KMS-11 (cell line): ENCODE measurements at regions not wholly inside any gene's neighbourhood (a gene's known extent, or its start where the extent isn't known, plus 50 kb on each side); places are given as distances from the start of the nearest gene placed in this dataset.

ENCODE experiments used
- H2AFZ ChIP-seq: fragments of 200-600 bp; sonication (generic); 2 replicates; pipeline ENCODE4 v1.6.1; 2016; ENCODE audit warnings: antibody characterized with exemption, mixed run types, low read depth
- H3K27ac ChIP-seq: fragments of 200-600 bp; sonication (generic); 2 replicates; pipeline ENCODE4 v1.6.1; 2016; ENCODE audit warnings: mild to moderate bottlenecking, mixed run types
- H3K27me3 ChIP-seq: fragments of 200-600 bp; sonication (generic); 2 replicates; pipeline ENCODE4 v1.6.1; 2017; ENCODE audit warnings: mild to moderate bottlenecking, low read depth, mixed run types, moderate library complexity; ENCODE audit not compliant: insufficient read depth
- H3K36me3 ChIP-seq: fragments of 200-600 bp; sonication (generic); 2 replicates; pipeline ENCODE4 v1.6.1; 2017; ENCODE audit warnings: mild to moderate bottlenecking, mixed run types; ENCODE audit not compliant: insufficient read depth
- H3K4me1 ChIP-seq: fragments of 200-600 bp; sonication (generic); 2 replicates; pipeline ENCODE4 v1.6.1; 2016; ENCODE audit warnings: mild to moderate bottlenecking, low read depth, mixed run types; ENCODE audit not compliant: poor library complexity, severe bottlenecking
- H3K4me2 ChIP-seq: fragments of 200-600 bp; sonication (generic); 2 replicates; pipeline ENCODE4 v1.7.0; 2016; ENCODE audit warnings: mild to moderate bottlenecking, mixed run types
- H3K4me3 ChIP-seq: fragments of 200-600 bp; sonication (generic); IDR thresholded peaks from 2 replicates; pipeline ENCODE4 v1.6.1; 2017; ENCODE audit warnings: low read depth, low read length, mixed read lengths; ENCODE audit not compliant: insufficient read depth
- H3K79me2 ChIP-seq: fragments of 200-600 bp; sonication (generic); 2 replicates; pipeline ENCODE4 v1.6.1; 2016; ENCODE audit warnings: low read depth, mixed run types; ENCODE audit not compliant: insufficient read depth
- H3K9ac ChIP-seq: fragments of 200-600 bp; sonication (generic); 2 replicates; pipeline ENCODE4 v1.6.1; 2016; ENCODE audit warnings: mild to moderate bottlenecking, mixed run types
- H4K20me1 ChIP-seq: fragments of 200-600 bp; sonication (generic); 2 replicates; pipeline ENCODE4 v1.6.1; 2016; ENCODE audit warnings: mild to moderate bottlenecking, mixed run types; ENCODE audit not compliant: insufficient read depth
- CTCF ChIP-seq: fragments of 200-600 bp; sonication (generic); conservative IDR thresholded peaks from 2 replicates; pipeline ENCODE4 v1.6.1; 2017; ENCODE audit warnings: low read depth, mild to moderate bottlenecking, antibody characterized with exemption, low read length, moderate library complexity, mixed read lengths

- H3K4me1 ChIP-seq, result no peaks in the 10 kb centered on the region
- no peak overlapping the region for H2AFZ ChIP-seq
- H3K27me3 ChIP-seq, result no peaks in the 10 kb centered on the region
- H4K20me1 ChIP-seq, result no peaks in the 10 kb centered on the region
- H3K79me2 ChIP-seq, result no peaks in the 10 kb centered on the region
- no peak overlapping the region for H3K9ac ChIP-seq
- no peak overlapping the region for H3K4me3 ChIP-seq
- TF ChIP-seq CTCF, result no peak
- H3K27ac ChIP-seq, result no peak overlapping the region
- no peaks in the 10 kb centered on the region for H3K36me3 ChIP-seq
- H3K4me2 ChIP-seq, result no peak overlapping the region
These were observed 657.6 kb downstream of the UQCRFS1 start for GRCh38 chr19:28555317-28555716.

DNA sequence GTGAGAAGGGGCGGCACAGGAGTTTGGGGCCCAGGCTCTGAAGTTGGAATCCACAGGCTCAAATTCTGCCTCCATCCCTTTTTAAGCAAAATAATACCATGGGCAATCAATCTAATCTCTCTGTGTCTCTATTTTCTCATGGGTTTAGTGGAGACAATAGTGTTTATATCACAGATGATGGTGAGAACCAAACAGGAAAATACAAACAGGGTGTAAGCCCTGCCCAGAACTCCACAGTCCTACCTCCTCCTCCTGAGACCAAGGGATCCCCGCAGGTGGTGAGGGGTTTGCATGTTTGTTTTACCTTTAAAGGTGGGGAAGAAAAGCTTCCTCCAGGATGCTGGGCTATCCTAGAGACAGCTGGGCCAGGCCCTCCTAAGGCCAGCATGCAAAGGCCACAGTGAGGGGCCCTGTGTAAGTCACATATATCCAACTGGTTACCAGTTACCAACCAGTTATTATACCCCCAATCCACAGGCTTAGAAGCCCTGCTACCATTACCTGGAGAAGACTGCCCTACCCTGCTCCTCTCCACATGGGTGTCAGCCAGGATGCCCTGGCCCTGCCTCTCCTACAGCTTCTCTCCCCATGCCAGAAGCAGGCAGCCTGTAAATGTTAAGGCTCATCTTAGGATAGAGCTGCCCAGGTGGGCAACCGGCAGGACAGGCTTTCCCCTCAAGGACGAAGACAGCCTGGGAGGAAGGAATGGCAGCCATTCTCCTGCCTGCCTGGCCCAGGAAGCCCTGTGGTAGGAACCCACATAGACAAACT lies 658.4 kb downstream of the UQCRFS1 start:
- Histone ChIP-seq H4K20me1 (no peaks in the 10 kb centered on the region), H2AFZ (no peak overlapping the region), H3K9ac (no peak overlapping the region)

DNA sequence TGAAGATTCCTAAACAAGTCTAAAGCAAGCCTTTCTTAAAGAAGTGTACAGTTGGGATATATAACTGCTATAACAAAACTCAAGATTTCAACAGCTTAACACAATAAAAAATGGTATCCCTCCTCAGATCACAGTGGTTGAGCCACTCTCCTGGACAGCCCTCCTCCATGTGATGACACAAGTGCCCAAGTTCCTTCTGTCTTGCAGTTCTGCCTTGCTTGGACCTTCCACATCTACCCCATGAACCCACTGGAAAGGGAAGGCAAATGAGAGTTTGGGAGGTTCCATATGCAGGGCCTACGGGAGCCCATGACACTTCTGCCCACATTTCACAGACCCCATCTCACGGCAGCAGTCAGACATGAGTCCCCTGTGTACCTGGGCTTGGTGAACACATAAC lies 659.2 kb downstream of the UQCRFS1 start:
- H4K20me1 ChIP-seq, result no peaks in the 10 kb centered on the region
- no peak for TF ChIP-seq CTCF
- no peak overlapping the region for H3K4me3 ChIP-seq
- no peak overlapping the region for H3K9ac ChIP-seq
- H2AFZ ChIP-seq, result no peak overlapping the region
- no peak overlapping the region for H3K4me2 ChIP-seq
- no peaks in the 10 kb centered on the region for H3K36me3 ChIP-seq
- no peaks in the 10 kb centered on the region for H3K4me1 ChIP-seq
- no peaks in the 10 kb centered on the region for H3K27me3 ChIP-seq
- no peak overlapping the region for H3K27ac ChIP-seq
- no peaks in the 10 kb centered on the region for H3K79me2 ChIP-seq

More for the DNA sequence above, 658.4 kb downstream of the UQCRFS1 start:
- Histone ChIP-seq H3K79me2 (no peaks in the 10 kb centered on the region), H3K4me2 (no peak overlapping the region), H3K4me3 (no peak overlapping the region), H3K27ac (no peak overlapping the region), H3K27me3 (no peaks in the 10 kb centered on the region), H3K4me1 (no peaks in the 10 kb centered on the region), H3K36me3 (no peaks in the 10 kb centered on the region)
- TF ChIP-seq CTCF, result no peak

GRCh38 chr19:28553005-28553404 lies 659.9 kb downstream of the UQCRFS1 start:
- Histone ChIP-seq H3K4me2 (no peak overlapping the region), H3K27me3 (no peaks in the 10 kb centered on the region), H3K27ac (no peak overlapping the region), H3K9ac (no peak overlapping the region), H3K4me1 (no peaks in the 10 kb centered on the region), H3K79me2 (no peaks in the 10 kb centered on the region), H2AFZ (no peak overlapping the region), H4K20me1 (no peaks in the 10 kb centered on the region), H3K36me3 (no peaks in the 10 kb centered on the region), H3K4me3 (no peak overlapping the region)
- no peak for TF ChIP-seq CTCF
